Osteocyte (in vitro differentiated cells): ENCODE measurements at regions not wholly inside any gene's neighbourhood (a gene's known extent, or its start where the extent isn't known, plus 50 kb on each side); places are given as distances from the start of the nearest gene placed in this dataset.
"Not testable (repeated sequence)": the region's sequence is repeated elsewhere in the genome, so short reads cannot be mapped to it uniquely, and the experiment has no call there.

ENCODE experiments used
- DNase-seq: peaks from one replicate; pipeline ENCODE4 v3.0.0; 2021; ENCODE audit warnings: mixed read lengths; ENCODE audit not compliant: unreplicated experiment; ENCODE audit errors: extremely low spot score
- H3K27ac Mint-ChIP-seq: one replicate; pipeline ENCODE4 v1.8.0; 2021; ENCODE audit warnings: mild to moderate bottlenecking, mixed read lengths; ENCODE audit not compliant: unreplicated experiment
- H3K27me3 Mint-ChIP-seq: one replicate; pipeline ENCODE4 v1.8.0; 2021; ENCODE audit warnings: mixed read lengths; ENCODE audit not compliant: unreplicated experiment
- H3K36me3 Mint-ChIP-seq: one replicate; pipeline ENCODE4 v1.8.0; 2021; ENCODE audit warnings: mixed read lengths; ENCODE audit not compliant: unreplicated experiment
- H3K4me1 Mint-ChIP-seq: one replicate; pipeline ENCODE4 v1.8.0; 2021; ENCODE audit warnings: mixed read lengths; ENCODE audit not compliant: unreplicated experiment
- H3K4me3 Mint-ChIP-seq: one replicate; pipeline ENCODE4 v1.8.0; 2021; ENCODE audit warnings: mild to moderate bottlenecking, moderate library complexity, mixed read lengths; ENCODE audit not compliant: unreplicated experiment
- H3K9me3 Mint-ChIP-seq: one replicate; pipeline ENCODE4 v1.8.0; 2021; ENCODE audit warnings: mixed read lengths; ENCODE audit not compliant: unreplicated experiment
- TF ChIP-seq, protein P1 (sequence below): fragments of 200-600 bp; sonication (generic); IDR thresholded peaks from 2 replicates; pipeline ENCODE4 v1.5.0; 2021; ENCODE audit warnings: antibody characterized with exemption, mild to moderate bottlenecking, moderate library complexity

DNA sequence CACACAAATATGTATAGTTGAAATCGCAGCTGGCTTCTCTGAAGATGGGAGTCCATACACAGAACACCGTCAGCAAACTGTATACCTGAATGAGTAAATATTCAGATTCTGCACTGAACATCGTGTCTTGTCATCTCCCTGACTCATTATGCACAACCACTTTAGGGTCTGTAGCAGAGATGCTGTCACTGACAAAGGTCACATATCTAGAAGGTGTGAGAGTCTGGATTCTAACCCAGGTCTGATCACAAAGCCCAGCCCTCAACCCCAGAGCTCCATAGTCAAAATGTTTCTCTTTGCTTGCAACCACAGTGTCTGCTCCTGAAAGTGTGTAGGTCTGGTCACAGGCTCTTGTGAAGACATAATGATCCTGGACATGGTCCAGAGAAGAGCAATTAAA lies 78.3 kb upstream of the PAX8 start:
- Mint-ChIP-seq H3K9me3 (peaks cover 4% of the 10 kb centered on the region), H3K27me3 (no peaks in the 10 kb centered on the region), H3K4me1 (peaks cover 2% of the 10 kb centered on the region), H3K27ac (no peak overlapping the region), H3K4me3 (no peak overlapping the region), H3K36me3 (no peaks in the 10 kb centered on the region)
- DNase-seq = no peak
- TF ChIP-seq, protein P1, sequence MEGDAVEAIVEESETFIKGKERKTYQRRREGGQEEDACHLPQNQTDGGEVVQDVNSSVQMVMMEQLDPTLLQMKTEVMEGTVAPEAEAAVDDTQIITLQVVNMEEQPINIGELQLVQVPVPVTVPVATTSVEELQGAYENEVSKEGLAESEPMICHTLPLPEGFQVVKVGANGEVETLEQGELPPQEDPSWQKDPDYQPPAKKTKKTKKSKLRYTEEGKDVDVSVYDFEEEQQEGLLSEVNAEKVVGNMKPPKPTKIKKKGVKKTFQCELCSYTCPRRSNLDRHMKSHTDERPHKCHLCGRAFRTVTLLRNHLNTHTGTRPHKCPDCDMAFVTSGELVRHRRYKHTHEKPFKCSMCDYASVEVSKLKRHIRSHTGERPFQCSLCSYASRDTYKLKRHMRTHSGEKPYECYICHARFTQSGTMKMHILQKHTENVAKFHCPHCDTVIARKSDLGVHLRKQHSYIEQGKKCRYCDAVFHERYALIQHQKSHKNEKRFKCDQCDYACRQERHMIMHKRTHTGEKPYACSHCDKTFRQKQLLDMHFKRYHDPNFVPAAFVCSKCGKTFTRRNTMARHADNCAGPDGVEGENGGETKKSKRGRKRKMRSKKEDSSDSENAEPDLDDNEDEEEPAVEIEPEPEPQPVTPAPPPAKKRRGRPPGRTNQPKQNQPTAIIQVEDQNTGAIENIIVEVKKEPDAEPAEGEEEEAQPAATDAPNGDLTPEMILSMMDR = no peak

DNA sequence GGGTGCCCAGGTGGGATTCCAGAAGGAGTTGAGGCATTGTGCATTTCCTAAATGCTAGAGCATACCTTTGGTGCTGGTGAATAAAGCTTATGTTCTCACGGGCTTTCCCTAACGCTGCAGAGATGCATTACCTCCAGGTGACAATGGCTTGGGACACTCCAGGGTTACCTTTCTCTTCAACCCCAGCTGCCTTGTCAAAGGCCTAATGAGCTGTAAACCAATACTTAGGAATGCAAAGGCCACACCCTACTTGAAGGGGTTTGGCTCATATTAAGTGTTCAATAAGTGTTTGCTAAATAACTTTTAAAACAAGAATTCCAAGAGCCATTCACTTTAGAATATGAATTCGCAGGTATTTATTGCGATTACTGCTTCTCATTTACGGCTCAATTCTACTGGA lies 77.6 kb upstream of the PAX8 start:
- H3K4me3 Mint-ChIP-seq, H3K4me1 Mint-ChIP-seq, DNase-seq, H3K27ac Mint-ChIP-seq, H3K27me3 Mint-ChIP-seq, H3K9me3 Mint-ChIP-seq, H3K36me3 Mint-ChIP-seq: not testable (repeated sequence)

DNA sequence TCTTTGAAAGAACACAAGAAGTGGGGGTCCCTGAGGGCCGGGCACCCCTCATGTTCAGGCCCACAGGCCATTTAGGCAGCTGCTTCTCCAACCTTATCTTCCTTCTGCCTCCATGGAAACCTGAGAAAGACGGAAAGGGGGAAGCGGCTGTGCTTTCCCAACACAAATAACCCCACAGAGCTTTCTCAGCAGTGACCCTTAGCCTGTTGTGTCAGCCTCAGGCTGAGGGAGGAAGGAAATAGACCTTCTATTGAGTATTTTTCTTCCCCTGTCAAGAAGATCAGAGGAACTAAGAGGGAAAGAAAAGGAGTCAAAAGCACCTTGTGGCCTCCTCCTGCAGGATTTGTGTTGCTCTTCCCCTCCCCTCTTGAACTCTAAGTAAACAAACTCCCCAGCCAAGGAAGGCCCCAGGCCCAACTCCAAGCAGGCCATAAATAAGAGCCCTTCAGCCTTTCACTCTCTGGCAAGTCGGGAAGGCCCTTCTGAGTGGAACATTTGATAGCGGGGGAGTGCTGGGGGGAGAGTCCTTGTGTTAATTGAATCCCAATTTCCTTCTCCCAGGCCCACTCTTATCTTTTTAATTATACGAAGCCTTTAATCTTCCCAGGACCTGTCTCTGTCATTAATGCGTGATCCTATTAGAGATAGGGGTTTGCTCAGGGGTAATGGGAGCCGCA lies 76.8 kb upstream of the PAX8 start:
- not testable (repeated sequence) for H3K27ac Mint-ChIP-seq, DNase-seq, H3K36me3 Mint-ChIP-seq, H3K4me3 Mint-ChIP-seq, H3K27me3 Mint-ChIP-seq, H3K4me1 Mint-ChIP-seq, H3K9me3 Mint-ChIP-seq

DNA sequence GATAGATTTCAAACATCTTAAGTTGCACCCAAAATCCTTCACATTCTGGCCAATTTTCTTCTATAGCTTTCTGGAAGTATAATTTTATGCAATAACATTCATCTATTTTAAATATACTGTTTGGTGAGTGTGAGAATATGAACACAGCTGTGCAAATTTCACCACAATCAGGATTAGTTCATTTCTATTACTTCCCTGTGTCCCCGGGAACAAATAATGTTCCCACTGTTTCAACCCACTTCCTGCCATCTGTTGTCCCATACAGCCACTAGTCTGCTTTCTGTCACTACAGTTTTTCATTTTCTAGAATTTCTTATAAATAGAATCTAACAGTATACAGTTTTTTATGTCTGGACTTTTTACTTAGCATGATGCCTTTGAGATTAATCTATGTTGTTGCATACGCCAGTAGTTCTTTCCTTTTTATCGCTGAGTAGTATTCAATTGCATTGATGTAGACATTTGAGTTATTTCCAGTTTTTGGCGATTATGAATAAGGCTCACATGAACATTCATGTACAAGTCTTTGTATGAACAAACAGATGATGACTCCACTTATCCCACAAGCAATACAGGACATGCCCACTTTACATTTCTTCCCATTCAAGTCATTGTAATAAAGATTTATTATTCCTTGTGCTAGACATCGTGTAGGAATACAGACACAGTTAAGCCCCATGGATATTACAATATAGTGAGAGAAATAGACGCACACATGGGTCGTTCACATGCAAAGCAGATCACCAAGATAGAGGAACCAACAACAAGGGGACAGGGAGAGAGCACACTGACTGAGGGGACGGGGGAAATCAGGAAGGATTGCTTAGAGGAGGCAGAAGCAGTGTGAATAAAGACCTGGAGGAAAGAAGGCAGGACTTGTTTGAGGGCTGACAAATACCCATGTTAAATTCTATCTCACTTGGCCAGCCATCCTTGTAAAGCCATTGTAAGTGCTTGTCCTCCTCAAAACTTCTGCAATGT lies 72.9 kb upstream of the PAX8 start:
- no peak for DNase-seq
- Mint-ChIP-seq H3K4me3 (no peak overlapping the region), H3K9me3 (peaks cover 4% of the 10 kb centered on the region), H3K36me3 (no peaks in the 10 kb centered on the region), H3K4me1 (no peaks in the 10 kb centered on the region), H3K27ac (no peak overlapping the region), H3K27me3 (no peaks in the 10 kb centered on the region)
- TF ChIP-seq, protein P1 = no peak

DNA sequence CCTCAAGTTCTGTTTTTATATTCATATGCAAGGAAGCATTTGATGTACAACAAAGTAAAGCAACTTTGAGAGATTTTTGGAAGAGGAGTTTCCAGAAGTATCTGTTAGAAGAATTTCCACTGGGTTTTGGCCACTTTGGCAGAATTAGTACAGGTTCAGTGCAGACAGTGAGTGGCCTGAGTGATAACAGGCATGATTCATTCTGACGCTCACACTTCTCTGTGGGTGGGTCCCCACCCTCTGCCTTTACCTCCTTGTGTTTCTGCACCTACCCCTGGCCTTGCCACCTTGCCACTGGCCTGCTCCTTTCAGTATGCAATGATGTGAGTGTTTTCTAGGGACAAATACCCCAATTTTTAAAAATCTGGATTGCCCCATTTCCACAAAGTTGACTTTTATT lies 65.1 kb upstream of the PAX8 start:
- H3K27ac Mint-ChIP-seq, H3K27me3 Mint-ChIP-seq, H3K9me3 Mint-ChIP-seq, DNase-seq, H3K36me3 Mint-ChIP-seq, H3K4me1 Mint-ChIP-seq, H3K4me3 Mint-ChIP-seq: not testable (repeated sequence)

DNA sequence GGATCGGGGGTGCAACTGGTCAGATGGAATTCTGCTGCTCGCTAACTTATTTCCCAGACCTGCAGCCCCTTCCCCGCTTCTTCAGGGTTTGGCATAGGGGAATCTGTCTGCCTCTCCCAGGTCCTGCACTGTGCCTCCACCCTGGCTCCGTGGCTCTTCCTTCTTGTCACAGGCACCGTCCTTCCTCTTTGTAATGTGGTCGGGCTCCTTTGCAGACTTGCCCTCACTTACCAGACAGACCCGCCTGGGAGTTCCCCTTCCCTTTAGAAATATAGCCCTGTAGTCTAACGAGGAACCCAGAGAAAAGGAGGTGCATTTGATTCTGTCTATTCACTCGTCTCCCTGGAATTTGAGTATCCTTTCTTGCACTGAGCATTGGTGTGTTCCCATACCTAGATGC lies 63.9 kb upstream of the PAX8 start:
- Mint-ChIP-seq H3K27me3 (peaks cover 2% of the 10 kb centered on the region), H3K36me3 (no peaks in the 10 kb centered on the region), H3K27ac (no peak overlapping the region), H3K4me1 (peaks cover 4% of the 10 kb centered on the region), H3K4me3 (no peak overlapping the region), H3K9me3 (no peaks in the 10 kb centered on the region)
- TF ChIP-seq, protein P1 = no peak
- DNase-seq = no peak

DNA sequence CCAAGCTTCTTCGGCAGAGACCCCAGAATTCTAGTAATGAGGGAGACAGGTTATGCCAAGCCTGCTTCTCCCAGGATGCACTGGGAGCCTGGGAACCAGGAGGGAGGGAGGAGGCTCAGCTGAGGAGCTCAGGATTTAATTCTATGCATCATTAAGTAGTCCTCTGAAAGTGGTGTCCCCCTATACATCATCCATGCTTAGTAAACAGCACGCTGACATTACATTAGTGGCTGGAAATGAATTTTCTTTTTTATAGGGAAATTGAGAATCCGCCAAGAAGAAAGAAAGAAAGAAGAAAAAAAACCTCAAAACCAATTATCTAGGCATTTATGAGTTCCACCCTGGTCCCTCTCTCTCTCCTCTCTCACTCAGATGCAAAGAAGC lies 63.1 kb upstream of the PAX8 start:
- H3K4me1 Mint-ChIP-seq, DNase-seq, H3K36me3 Mint-ChIP-seq, H3K27me3 Mint-ChIP-seq, H3K9me3 Mint-ChIP-seq, H3K4me3 Mint-ChIP-seq, H3K27ac Mint-ChIP-seq: not testable (repeated sequence)
